ENCODE measurements at regions not wholly inside any gene's neighbourhood (a gene's known extent, or its start where the extent isn't known, plus 50 kb on each side); places are given as distances from the start of the nearest gene placed in this dataset.

DNA sequence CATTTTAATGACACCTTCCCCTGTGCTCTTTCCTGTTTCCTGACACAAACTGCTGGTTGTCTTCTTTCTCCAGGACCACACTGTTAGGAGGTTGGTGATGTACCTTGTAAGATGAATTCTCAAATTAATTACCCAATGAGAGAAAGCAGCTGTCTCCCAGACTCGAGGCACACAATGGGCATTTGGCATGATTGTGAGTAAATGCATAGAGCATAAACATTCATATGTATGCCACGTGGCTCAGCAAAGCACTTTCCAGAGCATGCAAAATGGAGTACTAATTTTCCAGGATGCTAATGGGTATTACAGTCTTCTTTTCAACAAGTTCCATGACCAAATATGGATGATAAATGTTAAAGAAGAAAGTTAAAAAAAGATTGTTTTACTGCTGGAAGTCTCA is 235.2 kb upstream of the KLHL29 start:
- no peak overlapping the region for H3K4me3 ChIP-seq (ENCODE audit: low read depth, low read length)
- TF ChIP-seq, protein P1, sequence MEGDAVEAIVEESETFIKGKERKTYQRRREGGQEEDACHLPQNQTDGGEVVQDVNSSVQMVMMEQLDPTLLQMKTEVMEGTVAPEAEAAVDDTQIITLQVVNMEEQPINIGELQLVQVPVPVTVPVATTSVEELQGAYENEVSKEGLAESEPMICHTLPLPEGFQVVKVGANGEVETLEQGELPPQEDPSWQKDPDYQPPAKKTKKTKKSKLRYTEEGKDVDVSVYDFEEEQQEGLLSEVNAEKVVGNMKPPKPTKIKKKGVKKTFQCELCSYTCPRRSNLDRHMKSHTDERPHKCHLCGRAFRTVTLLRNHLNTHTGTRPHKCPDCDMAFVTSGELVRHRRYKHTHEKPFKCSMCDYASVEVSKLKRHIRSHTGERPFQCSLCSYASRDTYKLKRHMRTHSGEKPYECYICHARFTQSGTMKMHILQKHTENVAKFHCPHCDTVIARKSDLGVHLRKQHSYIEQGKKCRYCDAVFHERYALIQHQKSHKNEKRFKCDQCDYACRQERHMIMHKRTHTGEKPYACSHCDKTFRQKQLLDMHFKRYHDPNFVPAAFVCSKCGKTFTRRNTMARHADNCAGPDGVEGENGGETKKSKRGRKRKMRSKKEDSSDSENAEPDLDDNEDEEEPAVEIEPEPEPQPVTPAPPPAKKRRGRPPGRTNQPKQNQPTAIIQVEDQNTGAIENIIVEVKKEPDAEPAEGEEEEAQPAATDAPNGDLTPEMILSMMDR (IDR thresholded peaks at IDR 0.05; ENCODE audit: insufficient read depth, low read length, missing control alignments): no peak
- CTCF ChIA-PET: no interaction called here
- POLR2A ChIA-PET: no interaction called here
- no peak for DNase-seq (ENCODE audit: low read depth, low spot score)

DNA sequence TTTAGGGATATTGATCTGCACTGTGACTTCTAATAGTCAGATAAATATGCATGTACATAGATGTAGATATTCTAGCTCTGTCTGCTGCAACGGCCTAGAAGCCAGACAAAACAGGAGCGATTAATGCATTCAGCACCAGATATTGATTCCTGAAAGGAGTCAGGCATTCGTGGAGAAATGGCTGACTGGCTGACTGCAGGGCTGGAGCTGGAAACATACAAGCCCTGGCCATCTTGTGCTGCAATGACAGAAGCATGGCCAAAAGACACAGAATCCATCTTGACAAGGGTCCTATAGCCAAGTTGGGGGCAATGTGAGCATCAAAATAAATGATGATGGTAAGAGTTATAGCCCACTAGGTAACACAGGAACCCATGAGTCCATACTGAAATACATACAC is 231.5 kb upstream of the KLHL29 start:
- H3K4me3 ChIP-seq (ENCODE audit: low read depth, low read length): no peak overlapping the region
- ChIA-PET CTCF (no interaction called here), POLR2A (no interaction called here)
- TF ChIP-seq, protein P1 (IDR thresholded peaks at IDR 0.05; ENCODE audit: insufficient read depth, low read length, missing control alignments): no peak
- no peak for DNase-seq (ENCODE audit: low read depth, low spot score)

DNA sequence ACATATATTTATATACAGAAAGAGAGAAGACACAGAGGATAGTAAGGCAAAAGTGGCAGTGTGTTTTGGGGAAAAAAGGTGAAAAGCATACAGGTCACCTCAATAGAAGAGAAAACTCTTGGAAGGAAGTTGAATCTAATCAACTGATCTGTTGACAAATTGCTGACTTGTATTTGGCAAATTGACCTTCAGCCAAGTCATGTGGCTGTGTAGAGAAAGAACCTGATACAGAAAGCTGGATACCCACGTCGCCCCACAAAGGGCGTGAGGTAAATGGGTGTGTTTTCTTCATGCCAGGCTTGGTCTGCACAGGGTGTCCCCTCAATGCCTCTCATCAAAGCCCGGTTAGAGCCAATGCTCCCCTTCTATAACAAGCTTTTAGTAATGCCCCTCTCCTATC is 230.0 kb upstream of the KLHL29 start:
- ChIA-PET CTCF (no interaction called here), POLR2A (no interaction called here)
- DNase-seq (ENCODE audit: low read depth, low spot score): no peak
- H3K4me3 ChIP-seq (ENCODE audit: low read depth, low read length): no peak overlapping the region
- TF ChIP-seq, protein P1 (IDR thresholded peaks at IDR 0.05; ENCODE audit: insufficient read depth, low read length, missing control alignments): no peak

DNA sequence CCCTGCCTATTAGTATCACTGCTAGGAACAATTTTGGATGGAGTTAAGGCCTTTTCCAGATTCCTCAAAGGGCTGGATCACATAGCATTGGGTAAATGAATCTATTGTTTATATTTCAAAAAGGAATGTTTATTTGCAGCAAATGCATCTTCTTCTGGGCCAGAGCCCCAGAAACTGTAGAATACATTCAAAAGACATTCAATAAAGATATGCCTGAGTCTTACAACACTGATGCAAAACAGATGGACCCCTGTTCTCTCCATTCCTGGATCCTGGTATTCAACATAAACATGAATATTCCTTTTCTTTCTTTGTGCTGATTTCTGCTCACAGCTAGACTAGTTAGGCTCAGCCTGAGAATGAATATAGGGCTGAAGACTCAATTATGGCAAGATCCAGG is 227.2 kb upstream of the KLHL29 start:
- DNase-seq (ENCODE audit: low read depth, low spot score): no peak
- no peak overlapping the region for H3K4me3 ChIP-seq (ENCODE audit: low read depth, low read length)
- CTCF ChIA-PET: no interaction called here
- TF ChIP-seq, protein P1 (IDR thresholded peaks at IDR 0.05; ENCODE audit: insufficient read depth, low read length, missing control alignments): no peak
- POLR2A ChIA-PET: no interaction called here

DNA sequence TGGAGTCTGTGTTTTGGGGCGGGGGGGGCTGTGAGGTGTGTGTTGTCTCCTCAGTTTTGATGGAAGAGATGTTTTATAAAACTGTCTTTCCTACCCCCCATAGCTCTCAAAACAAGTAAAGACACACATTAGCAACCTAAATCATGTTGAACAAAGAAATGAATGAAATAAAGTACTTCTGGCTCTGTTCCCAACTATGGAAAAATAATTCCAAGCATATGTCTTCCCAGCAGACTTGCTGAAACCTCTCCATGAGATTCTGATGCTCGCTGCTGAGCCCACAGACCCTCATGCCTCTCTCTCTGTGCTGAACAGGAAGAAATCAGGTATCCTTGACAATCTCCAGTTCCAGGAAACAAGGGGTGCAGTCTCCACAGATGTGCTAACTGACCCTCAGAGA is 226.7 kb upstream of the KLHL29 start:
- H3K4me3 ChIP-seq (ENCODE audit: low read depth, low read length): no peak overlapping the region
- POLR2A ChIA-PET: no interaction called here
- no peak for DNase-seq (ENCODE audit: low read depth, low spot score)

DNA sequence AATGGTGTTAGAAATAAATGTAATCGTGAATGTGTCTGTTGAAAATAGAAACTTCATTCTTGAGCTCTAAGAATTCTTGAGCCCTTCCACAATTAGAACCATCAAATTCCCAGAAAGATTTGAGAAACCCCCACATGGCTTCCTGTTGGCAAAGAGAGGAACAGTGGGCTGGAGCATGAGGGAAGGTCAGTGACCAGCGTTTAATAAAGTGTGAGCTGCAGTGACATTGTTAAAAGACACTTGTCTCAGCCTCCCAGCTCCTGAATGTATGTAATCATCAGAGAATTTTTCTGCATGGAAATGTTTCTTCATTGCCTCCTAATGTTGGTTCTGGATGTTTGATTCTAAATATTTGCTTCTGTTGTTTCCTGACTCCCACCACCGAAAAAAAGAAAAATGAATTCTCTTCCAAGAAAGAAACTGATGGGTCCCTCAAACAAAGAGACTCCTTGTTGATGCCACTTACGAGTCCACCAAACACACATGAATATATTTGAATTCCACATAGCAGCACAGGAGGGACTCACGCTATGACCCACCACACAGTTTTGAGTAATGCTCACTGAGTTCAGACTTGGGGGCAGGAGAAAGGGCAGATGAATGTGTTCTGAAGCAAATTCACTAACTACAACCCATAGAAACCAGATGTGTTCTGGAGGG is 225.1 kb upstream of the KLHL29 start:
- CTCF ChIA-PET: no interaction called here
- DNase-seq (ENCODE audit: low read depth, low spot score): no peak
- POLR2A ChIA-PET: no interaction called here
- TF ChIP-seq, protein P1 (IDR thresholded peaks at IDR 0.05; ENCODE audit: insufficient read depth, low read length, missing control alignments): no peak
- no peak overlapping the region for H3K4me3 ChIP-seq (ENCODE audit: low read depth, low read length)

More for the DNA sequence above, 226.7 kb upstream of the KLHL29 start:
- CTCF ChIA-PET: no interaction called here
- TF ChIP-seq, protein P1 (IDR thresholded peaks at IDR 0.05; ENCODE audit: insufficient read depth, low read length, missing control alignments): no peak

Measured in AG04449 (cell line).